ENCODE measurements at regions not wholly inside any gene's neighbourhood (a gene's known extent, or its start where the extent isn't known, plus 50 kb on each side); places are given as distances from the start of the nearest gene placed in this dataset.

- TF ChIP-seq, protein P1, sequence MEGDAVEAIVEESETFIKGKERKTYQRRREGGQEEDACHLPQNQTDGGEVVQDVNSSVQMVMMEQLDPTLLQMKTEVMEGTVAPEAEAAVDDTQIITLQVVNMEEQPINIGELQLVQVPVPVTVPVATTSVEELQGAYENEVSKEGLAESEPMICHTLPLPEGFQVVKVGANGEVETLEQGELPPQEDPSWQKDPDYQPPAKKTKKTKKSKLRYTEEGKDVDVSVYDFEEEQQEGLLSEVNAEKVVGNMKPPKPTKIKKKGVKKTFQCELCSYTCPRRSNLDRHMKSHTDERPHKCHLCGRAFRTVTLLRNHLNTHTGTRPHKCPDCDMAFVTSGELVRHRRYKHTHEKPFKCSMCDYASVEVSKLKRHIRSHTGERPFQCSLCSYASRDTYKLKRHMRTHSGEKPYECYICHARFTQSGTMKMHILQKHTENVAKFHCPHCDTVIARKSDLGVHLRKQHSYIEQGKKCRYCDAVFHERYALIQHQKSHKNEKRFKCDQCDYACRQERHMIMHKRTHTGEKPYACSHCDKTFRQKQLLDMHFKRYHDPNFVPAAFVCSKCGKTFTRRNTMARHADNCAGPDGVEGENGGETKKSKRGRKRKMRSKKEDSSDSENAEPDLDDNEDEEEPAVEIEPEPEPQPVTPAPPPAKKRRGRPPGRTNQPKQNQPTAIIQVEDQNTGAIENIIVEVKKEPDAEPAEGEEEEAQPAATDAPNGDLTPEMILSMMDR (IDR thresholded peaks at IDR 0.05; ENCODE audit: partially characterized antibody, unreplicated experiment): no peak
- Mint-ChIP-seq H3K27ac (ENCODE audit: unreplicated experiment) (peak overlapping the region; percentile 43), H3K4me3 (ENCODE audit: unreplicated experiment) (no peak overlapping the region), H3K4me1 (ENCODE audit: low read depth, unreplicated experiment) (peaks cover 20% of the 10 kb centered on the region), H3K36me3 (ENCODE audit: unreplicated experiment) (no peaks in the 10 kb centered on the region), H3K9me3 (ENCODE audit: unreplicated experiment) (no peaks in the 10 kb centered on the region), H3K27me3 (ENCODE audit: unreplicated experiment) (no peaks in the 10 kb centered on the region)
- no peak for DNase-seq
Measured at GRCh38 chr6:125564941-125565340, 184.5 kb upstream of the HEY2 start.

DNA sequence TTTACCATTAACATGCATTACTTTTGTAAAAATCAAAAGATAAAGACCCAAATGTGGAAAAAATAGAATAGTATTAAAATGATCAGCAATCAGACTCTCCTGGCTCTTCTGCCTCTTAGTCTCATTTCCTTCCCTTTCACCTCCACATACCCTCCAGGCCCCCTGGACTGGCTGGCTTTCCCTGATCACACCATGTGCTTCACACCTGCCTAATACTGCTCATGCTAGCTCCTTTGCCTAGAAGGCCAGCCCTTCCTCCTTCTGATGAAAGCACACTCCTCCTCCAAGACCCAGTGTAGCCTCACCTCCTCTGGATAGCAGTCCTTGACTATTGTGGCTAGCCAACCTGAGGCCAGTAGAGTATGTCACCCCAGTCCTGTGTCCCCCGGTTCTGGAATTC, 182.0 kb upstream of the HEY2 start:
- no peaks in the 10 kb centered on the region for H3K27me3 Mint-ChIP-seq (ENCODE audit: unreplicated experiment)
- H3K36me3 Mint-ChIP-seq (ENCODE audit: unreplicated experiment): no peaks in the 10 kb centered on the region
- H3K4me1 Mint-ChIP-seq (ENCODE audit: low read depth, unreplicated experiment): peaks cover 20% of the 10 kb centered on the region
- no peak overlapping the region for H3K4me3 Mint-ChIP-seq (ENCODE audit: unreplicated experiment)
- no peak for DNase-seq
- TF ChIP-seq, protein P1 (IDR thresholded peaks at IDR 0.05; ENCODE audit: partially characterized antibody, unreplicated experiment): no peak
- peaks cover 2% of the 10 kb centered on the region for H3K9me3 Mint-ChIP-seq (ENCODE audit: unreplicated experiment)
- H3K27ac Mint-ChIP-seq (ENCODE audit: unreplicated experiment): no peak overlapping the region

DNA sequence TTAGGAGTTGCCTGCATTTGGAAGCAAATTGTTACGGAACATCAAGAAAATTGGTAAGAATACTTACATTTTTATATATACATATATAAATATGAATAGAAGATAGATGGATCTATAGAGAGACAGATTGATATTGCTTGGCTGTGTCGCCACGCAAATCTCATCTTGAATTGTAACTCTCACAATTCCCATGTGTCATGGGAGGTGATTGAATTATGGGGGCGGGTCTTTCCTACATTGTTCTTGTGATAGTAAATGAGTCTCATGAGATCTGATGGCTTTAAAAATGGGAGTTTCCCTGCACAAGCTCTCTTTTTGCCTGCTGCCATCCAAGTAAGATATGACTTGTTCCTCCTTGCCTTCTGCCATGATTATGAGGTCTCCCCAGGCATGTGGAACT, 180.8 kb upstream of the HEY2 start:
- H3K36me3 Mint-ChIP-seq (ENCODE audit: unreplicated experiment): no peaks in the 10 kb centered on the region
- peak overlapping the region; percentile 41 for H3K27ac Mint-ChIP-seq (ENCODE audit: unreplicated experiment)
- DNase-seq: no peak
- TF ChIP-seq, protein P1 (IDR thresholded peaks at IDR 0.05; ENCODE audit: partially characterized antibody, unreplicated experiment): no peak
- H3K4me1 Mint-ChIP-seq (ENCODE audit: low read depth, unreplicated experiment): peaks cover 20% of the 10 kb centered on the region
- H3K9me3 Mint-ChIP-seq (ENCODE audit: unreplicated experiment): peaks cover 2% of the 10 kb centered on the region
- H3K4me3 Mint-ChIP-seq (ENCODE audit: unreplicated experiment): peak overlapping the region; percentile 16
- H3K27me3 Mint-ChIP-seq (ENCODE audit: unreplicated experiment): no peaks in the 10 kb centered on the region

DNA sequence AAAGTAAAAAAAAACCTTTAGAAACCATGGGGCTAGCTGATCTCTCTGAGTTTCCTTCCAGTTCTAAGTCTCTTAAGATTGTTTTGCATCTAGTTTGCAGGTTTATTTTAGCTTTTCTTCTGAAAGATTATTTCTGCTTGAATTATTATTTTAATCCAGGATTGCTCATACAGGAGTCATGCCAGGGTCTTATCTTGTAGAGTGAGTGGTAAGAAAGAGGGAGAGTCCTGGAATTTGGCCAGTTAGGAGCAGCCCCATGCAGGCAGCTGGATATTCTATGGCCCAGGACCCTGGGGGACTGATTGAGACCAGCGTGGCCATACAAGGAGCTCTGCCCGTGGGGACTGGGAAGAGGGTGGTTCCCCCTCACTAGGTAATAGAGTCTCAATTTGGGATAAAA, 178.9 kb upstream of the HEY2 start:
- Mint-ChIP-seq H3K27me3 (ENCODE audit: unreplicated experiment) (no peaks in the 10 kb centered on the region), H3K27ac (ENCODE audit: unreplicated experiment) (no peak overlapping the region), H3K36me3 (ENCODE audit: unreplicated experiment) (no peaks in the 10 kb centered on the region), H3K4me3 (ENCODE audit: unreplicated experiment) (no peak overlapping the region), H3K9me3 (ENCODE audit: unreplicated experiment) (peaks cover 2% of the 10 kb centered on the region), H3K4me1 (ENCODE audit: low read depth, unreplicated experiment) (peaks cover 15% of the 10 kb centered on the region)
- no peak for DNase-seq
- TF ChIP-seq, protein P1 (IDR thresholded peaks at IDR 0.05; ENCODE audit: partially characterized antibody, unreplicated experiment): no peak

GRCh38 chr6:125571207-125571755, 178.2 kb upstream of the HEY2 start:
- Mint-ChIP-seq H3K36me3 (ENCODE audit: unreplicated experiment) (no peaks in the 10 kb centered on the region), H3K9me3 (ENCODE audit: unreplicated experiment) (peaks cover 2% of the 10 kb centered on the region), H3K4me3 (ENCODE audit: unreplicated experiment) (no peak overlapping the region), H3K27ac (ENCODE audit: unreplicated experiment) (no peak overlapping the region), H3K4me1 (ENCODE audit: low read depth, unreplicated experiment) (peaks cover 15% of the 10 kb centered on the region), H3K27me3 (ENCODE audit: unreplicated experiment) (no peaks in the 10 kb centered on the region)
- no peak for DNase-seq
- TF ChIP-seq, protein P1 (IDR thresholded peaks at IDR 0.05; ENCODE audit: partially characterized antibody, unreplicated experiment): no peak
